Left lung (tissue), 4 donors: ENCODE measurements at regions not wholly inside any gene's neighbourhood (a gene's known extent, or its start where the extent isn't known, plus 50 kb on each side); places are given as distances from the start of the nearest gene placed in this dataset.

Experiments
- ATAC-seq: fragments of 200-7000 bp; cut with Tn5 transposase; one replicate; pipeline ENCODE4 v1.9.1; 2020; ENCODE audit warnings: moderate library complexity
- DNase-seq, 4 donors: peaks; one replicate each; pipeline ENCODE4 v3.0.0-alpha.2; 2013 to 2020
- H3K27ac ChIP-seq, 2 donors: fragments of 200-600 bp; sonication (generic) in 1 of 2; one replicate each; pipeline versions ENCODE4 v1.5.0 to v1.8.0; 2020 to 2021
- H3K27me3 ChIP-seq, 2 donors: fragments of 200-600 bp; sonication (generic) in 1 of 2; one replicate each; pipeline versions ENCODE4 v1.5.0 to v1.8.0; 2020 to 2021
- H3K36me3 ChIP-seq, 2 donors: fragments of 200-600 bp; sonication (generic) in 1 of 2; one replicate each; pipeline versions ENCODE4 v1.5.0 to v1.8.0; 2020 to 2021
- H3K4me1 ChIP-seq, 2 donors: fragments of 200-600 bp; one replicate each; pipeline ENCODE4 v1.8.0; 2021
- H3K4me3 ChIP-seq, 2 donors: fragments of 200-600 bp; sonication (generic) in 1 of 2; one replicate each; pipeline versions ENCODE4 v1.5.0 to v1.8.0; 2020 to 2021; ENCODE audit warnings: mild to moderate bottlenecking in 1 of 2
- H3K9me3 ChIP-seq, 2 donors: fragments of 200-600 bp; sonication (generic) in 1 of 2; one replicate each; pipeline versions ENCODE4 v1.5.0 to v1.8.0; 2020 to 2021
- CTCF ChIP-seq, 2 donors: fragments of 200-600 bp; sonication (generic) in 1 of 2; IDR thresholded peaks; one replicate each; pipeline versions ENCODE4 v1.5.0 to v1.8.0; 2021; ENCODE audit warnings: antibody characterized with exemption in 2 of 2
- intact Hi-C, 2 donors: fragments of 100-400 bp; cut with DNase I; formaldehyde crosslinking; loops; one replicate each; pipeline versions ENCODE4 v1.11.2 to v1.14.2; 2022
- donor health status: DM: no; HTN: yes; CAD: no.
- donor health status: DM: no; HTN: no; CAD: no.

GRCh38 chr5:40400245-40400644 lies 279.5 kb upstream of the PTGER4 start:
- H3K27me3 ChIP-seq = no peaks in the 10 kb centered on the region
- DNase-seq = no peak
- no peaks in the 10 kb centered on the region for H3K36me3 ChIP-seq
- H3K4me1 ChIP-seq = peaks cover 6 to 17% of the 10 kb centered on the region in 2 donors
- no peak for ATAC-seq
- H3K27ac ChIP-seq = no peak overlapping the region
- no peaks in the 10 kb centered on the region for H3K9me3 ChIP-seq
- H3K4me3 ChIP-seq = no peak overlapping the region
- intact Hi-C loops = no loop called here
- no peak for TF ChIP-seq CTCF (IDR thresholded peaks at IDR 0.05)

- Histone ChIP-seq H3K9me3 (no peaks in the 10 kb centered on the region), H3K4me3 (no peak overlapping the region), H3K27ac (no peak overlapping the region), H3K27me3 (no peaks in the 10 kb centered on the region), H3K4me1 (peaks cover 0 to 8% of the 10 kb centered on the region in 2 donors), H3K36me3 (no peaks in the 10 kb centered on the region)
- intact Hi-C loops = no loop called here
- DNase-seq (no peak), ATAC-seq (no peak)
- TF ChIP-seq CTCF (IDR thresholded peaks at IDR 0.05) = no peak
Observed at GRCh38 chr5:40399349-40399748, 280.4 kb upstream of the PTGER4 start.

GRCh38 chr5:40397976-40398375 lies 281.7 kb upstream of the PTGER4 start:
- no peak for ATAC-seq
- DNase-seq = no peak
- intact Hi-C loops = no loop called here
- Histone ChIP-seq H3K27me3 (no peaks in the 10 kb centered on the region), H3K9me3 (no peaks in the 10 kb centered on the region), H3K27ac (no peak overlapping the region), H3K4me1 (peaks cover 0 to 3% of the 10 kb centered on the region in 2 donors), H3K36me3 (no peaks in the 10 kb centered on the region), H3K4me3 (no peak overlapping the region)
- no peak for TF ChIP-seq CTCF (IDR thresholded peaks at IDR 0.05)

GRCh38 chr5:40397091-40397490 lies 282.6 kb upstream of the PTGER4 start:
- Histone ChIP-seq H3K27ac (no peak overlapping the region), H3K36me3 (no peaks in the 10 kb centered on the region), H3K4me3 (no peak overlapping the region), H3K9me3 (no peaks in the 10 kb centered on the region), H3K27me3 (no peaks in the 10 kb centered on the region), H3K4me1 (peaks cover 0 to 4% of the 10 kb centered on the region in 2 donors)
- TF ChIP-seq CTCF (IDR thresholded peaks at IDR 0.05) = no peak
- intact Hi-C loops = no loop called here
- ATAC-seq (no peak), DNase-seq (no peak)

- H3K4me3 ChIP-seq = no peak overlapping the region
- no peaks in the 10 kb centered on the region for H3K27me3 ChIP-seq
- no peak overlapping the region for H3K27ac ChIP-seq
- DNase-seq = no peak
- H3K9me3 ChIP-seq = no peaks in the 10 kb centered on the region
- H3K4me1 ChIP-seq = peaks cover 0 to 10% of the 10 kb centered on the region in 2 donors
- H3K36me3 ChIP-seq = no peaks in the 10 kb centered on the region
- no peak for TF ChIP-seq CTCF (IDR thresholded peaks at IDR 0.05)
- intact Hi-C loops = no loop called here
- ATAC-seq = no peak
Observed at GRCh38 chr5:40396317-40396716, 283.4 kb upstream of the PTGER4 start.
